Keratinocyte (primary cell): ENCODE measurements at regions not wholly inside any gene's neighbourhood (a gene's known extent, or its start where the extent isn't known, plus 50 kb on each side); places are given as distances from the start of the nearest gene placed in this dataset.

Source experiments
- EZH2 ChIP-seq: IDR thresholded peaks from one replicate; pipeline ENCODE4 v1.6.1; 2012; ENCODE audit warnings: inconsistent platforms, mild to moderate bottlenecking, low read length, moderate library complexity
- TF ChIP-seq, protein P1 (sequence below), 3 experiments: IDR thresholded peaks in 1 of 3; conservative IDR thresholded peaks in 1 of 3; optimal IDR thresholded peaks in 1 of 3; 2 replicates in 2 of 3; 3 replicates in 1 of 3; pipeline versions ENCODE3 to v1.5.1; 2011; ENCODE audit warnings: low read length in 3 of 3, mild to moderate bottlenecking in 3 of 3, moderate library complexity in 2 of 3, control low read depth in 1 of 3, inconsistent platforms in 1 of 3; ENCODE audit not compliant: insufficient read depth in 2 of 3; ENCODE audit errors: extremely low read depth in 1 of 3

- TF ChIP-seq, protein P1, sequence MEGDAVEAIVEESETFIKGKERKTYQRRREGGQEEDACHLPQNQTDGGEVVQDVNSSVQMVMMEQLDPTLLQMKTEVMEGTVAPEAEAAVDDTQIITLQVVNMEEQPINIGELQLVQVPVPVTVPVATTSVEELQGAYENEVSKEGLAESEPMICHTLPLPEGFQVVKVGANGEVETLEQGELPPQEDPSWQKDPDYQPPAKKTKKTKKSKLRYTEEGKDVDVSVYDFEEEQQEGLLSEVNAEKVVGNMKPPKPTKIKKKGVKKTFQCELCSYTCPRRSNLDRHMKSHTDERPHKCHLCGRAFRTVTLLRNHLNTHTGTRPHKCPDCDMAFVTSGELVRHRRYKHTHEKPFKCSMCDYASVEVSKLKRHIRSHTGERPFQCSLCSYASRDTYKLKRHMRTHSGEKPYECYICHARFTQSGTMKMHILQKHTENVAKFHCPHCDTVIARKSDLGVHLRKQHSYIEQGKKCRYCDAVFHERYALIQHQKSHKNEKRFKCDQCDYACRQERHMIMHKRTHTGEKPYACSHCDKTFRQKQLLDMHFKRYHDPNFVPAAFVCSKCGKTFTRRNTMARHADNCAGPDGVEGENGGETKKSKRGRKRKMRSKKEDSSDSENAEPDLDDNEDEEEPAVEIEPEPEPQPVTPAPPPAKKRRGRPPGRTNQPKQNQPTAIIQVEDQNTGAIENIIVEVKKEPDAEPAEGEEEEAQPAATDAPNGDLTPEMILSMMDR (optimal IDR thresholded peaks at IDR 0.05 in 1 of 3, IDR thresholded peaks at IDR 0.05 in 1 of 3, conservative IDR thresholded peaks at IDR 0.05 in 1 of 3; ENCODE audit: extremely low read depth in 1 of 3, insufficient read depth in 2 of 3, low read length in 3 of 3): no peak
- TF ChIP-seq EZH2: no peak
These were observed 200.6 kb upstream of the NR4A3 start for GRCh38 chr9:99621040-99621439.
